ENCODE measurements at regions not wholly inside any gene's neighbourhood (a gene's known extent, or its start where the extent isn't known, plus 50 kb on each side); places are given as distances from the start of the nearest gene placed in this dataset.

- no peak for DNase-seq
Measured at GRCh38 chr19:29093553-29093908, 119.4 kb downstream of the UQCRFS1 start.

DNA sequence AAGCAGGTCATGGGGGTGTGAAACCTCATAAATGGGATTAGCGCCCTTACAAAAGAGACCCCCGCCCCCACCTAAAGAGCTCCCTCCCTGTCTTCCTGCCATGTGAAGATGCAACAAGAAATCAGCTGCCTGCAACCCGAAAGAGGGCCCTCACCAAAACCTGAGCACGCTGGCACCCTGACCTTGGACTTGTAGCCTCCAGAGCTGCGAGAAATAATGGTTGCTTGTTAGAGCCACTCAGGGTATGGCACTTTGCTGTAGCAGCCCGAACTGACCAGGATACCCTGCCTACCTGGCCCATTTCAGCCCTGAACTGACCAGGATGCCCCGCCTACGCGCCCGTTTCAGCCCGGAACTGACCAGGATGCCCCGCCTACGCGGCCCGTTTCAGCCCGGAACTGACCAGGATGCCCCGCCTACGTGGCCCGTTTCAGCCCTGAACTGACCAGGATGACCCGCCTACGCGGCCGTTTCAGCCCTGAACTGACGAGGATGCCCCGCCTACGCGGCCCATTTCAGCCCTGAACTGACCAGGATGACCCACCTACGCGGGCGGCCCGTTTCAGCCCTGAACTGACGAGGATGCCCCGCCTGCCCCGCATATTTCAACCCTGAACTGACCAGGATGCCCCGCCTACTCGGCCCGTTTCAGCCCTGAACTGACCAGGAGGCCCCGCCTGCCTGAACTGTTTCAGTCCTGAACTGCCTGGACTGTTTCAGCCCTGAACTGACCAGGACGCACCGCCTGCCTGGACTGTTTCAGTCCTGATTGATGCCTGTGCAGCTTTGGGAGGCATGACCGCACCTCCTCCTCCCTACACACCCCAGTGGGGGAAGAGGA lies 120.0 kb downstream of the UQCRFS1 start:
- DNase-seq, result no peak

DNA sequence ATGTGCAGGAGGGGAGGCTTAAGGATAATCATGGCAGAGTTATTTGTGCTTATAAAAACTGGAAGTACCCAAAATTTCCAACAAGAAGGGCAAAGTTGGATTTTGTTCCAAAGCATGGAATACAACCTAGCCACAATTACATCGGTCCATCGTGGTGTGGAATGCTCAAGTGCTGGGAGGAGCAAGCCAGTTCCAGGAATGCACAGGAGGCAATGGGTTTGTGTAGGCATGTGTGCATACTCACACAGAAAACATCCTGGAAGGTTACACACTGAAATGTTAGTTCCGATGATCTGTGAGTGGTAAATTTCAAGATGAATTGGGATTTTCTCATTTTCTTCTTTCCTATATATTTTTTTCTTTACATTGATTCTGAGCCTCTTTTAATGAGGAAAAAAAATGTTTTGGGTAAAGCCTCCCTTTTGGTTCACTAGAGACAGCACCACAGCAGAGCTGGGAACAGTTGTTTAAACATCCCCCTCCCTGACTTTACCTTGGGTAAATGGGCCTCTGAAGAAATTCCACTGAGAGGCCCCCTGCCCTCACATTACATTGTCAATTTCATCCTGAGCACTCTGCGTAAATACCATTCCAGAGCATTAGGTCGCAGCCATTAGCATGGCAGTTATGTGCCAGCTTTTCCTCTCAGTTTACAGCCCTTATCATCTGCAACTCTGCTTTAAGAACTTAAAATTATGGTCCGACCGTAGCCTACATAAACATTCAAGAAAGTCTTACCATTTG lies 122.0 kb downstream of the UQCRFS1 start:
- DNase-seq, result no peak

- DNase-seq, result no peak
Measured at GRCh38 chr19:29089315-29089870, 123.6 kb downstream of the UQCRFS1 start.

GRCh38 chr19:29088761-29089160 lies 124.2 kb downstream of the UQCRFS1 start:
- no peak for DNase-seq

DNA sequence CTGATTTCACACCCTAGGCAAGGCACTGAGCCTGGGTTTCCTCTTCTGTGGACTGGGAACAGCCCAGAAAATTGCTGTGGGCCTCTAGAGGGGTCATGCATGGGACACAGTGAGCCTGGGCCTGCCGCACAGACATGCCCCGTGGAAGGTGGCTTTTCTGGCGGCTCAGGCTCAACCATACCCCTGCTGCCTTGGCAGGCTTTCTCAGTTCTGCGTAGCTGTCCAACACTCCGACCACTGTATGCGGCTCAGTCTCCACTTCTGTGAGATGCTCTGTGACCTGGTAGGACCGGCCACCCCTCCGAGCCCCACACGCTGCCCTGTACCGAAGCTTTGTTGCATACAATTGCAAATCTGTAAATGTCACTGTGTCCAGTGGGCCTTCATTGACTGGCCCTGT lies 126.3 kb downstream of the UQCRFS1 start:
- no peak for DNase-seq

DNA sequence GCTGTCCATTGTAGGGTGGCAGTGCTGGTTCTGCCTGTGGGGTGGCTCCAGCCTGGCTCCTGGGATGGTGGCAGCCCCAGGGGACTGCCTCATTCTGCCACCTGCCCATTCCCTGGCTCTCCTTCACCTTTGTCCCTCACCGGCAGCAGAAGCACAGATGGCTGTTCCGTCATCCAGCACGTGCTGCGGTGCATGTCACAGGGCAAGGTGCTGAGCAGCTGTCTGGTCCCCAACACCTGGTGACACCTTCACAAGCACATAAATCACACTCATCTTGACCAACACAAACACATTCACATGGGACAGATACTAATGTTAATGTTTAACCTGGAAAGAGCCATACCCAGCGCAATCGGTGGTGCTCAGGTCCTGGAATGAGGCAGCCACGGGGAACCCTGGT lies 126.8 kb downstream of the UQCRFS1 start:
- DNase-seq, result no peak

GRCh38 chr19:29085630-29086029 lies 127.3 kb downstream of the UQCRFS1 start:
- no peak for DNase-seq

GRCh38 chr19:29085206-29085605 lies 127.7 kb downstream of the UQCRFS1 start:
- no peak for DNase-seq

- peak; percentile 13 for DNase-seq
Measured at GRCh38 chr19:29084266-29084665, 128.7 kb downstream of the UQCRFS1 start.

GRCh38 chr19:29083863-29084262 lies 129.1 kb downstream of the UQCRFS1 start:
- DNase-seq, result no peak

DNA sequence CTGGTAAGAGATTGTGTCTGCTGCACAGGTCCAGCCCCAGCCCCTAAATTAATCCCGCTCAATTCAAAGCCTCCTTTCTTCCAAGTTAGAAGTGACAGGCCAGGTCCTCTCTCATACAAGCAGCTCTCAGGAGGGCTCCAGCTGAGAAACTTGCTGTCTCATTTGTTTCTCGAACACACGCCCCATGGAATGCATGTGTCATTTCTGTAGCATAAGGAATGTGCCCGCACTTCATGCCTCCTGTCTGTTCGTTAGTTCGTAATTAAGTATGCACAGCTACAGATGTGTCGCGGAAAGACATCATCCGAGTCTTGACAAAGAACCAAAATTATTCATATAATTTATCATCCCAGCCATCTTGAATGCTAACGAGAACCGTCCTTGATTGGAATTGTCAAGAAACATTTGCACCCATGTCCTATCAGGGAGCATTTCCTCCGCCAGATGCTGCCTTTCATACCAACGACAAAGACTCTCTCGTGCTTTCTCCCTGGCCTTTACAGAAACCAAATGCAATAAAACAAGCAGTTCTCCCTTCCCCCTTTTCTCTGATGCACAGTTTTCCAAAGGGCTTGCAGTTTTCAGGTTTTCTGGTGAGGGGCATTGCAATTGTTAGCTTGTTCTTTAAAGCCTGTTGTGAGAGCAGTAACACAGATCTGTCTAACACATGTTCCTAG lies 133.5 kb downstream of the UQCRFS1 start:
- no peak for DNase-seq

- no peak for DNase-seq
Measured at GRCh38 chr19:29076963-29077362, 136.0 kb downstream of the UQCRFS1 start.

DNA sequence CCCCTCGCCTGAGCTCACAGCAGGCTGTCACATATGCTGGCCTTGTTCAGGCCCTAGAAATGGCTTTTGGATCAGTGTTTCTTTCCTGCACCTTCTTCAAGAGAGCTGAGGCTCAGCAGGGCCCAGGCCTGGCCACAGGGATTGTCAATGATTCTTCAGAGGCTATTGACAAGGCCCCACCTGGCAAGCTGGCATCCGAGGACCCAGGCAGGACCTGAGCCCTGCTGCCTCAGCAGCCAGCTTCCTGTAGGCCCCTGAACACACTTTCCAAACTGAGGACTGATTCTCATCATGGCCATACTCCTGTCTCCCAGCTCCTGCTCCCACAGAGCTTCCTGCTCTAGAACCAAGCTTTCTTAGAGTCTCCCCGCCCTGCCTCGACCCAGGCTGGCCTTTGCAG lies 136.8 kb downstream of the UQCRFS1 start:
- DNase-seq, result no peak

DNA sequence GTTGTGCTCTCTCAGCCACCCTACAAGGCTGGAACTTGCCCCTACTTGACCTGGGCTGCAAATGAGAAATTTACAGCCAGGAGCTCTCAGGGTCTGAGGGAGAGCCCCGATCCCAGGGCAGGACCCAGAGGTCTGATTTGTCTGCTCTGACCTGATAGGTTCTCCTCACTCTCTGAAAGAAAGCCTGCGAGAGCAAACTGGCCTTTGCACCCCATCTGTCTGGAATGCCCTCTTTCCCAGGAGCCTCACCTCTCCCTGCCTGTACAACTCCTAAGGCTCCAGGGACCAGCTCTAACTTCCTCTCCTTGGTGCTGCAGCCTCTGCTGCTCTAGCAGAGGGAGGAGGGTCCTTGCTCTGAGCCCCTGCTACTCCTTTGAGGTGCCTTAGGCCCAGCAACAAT lies 137.8 kb downstream of the UQCRFS1 start:
- DNase-seq, result no peak

DNA sequence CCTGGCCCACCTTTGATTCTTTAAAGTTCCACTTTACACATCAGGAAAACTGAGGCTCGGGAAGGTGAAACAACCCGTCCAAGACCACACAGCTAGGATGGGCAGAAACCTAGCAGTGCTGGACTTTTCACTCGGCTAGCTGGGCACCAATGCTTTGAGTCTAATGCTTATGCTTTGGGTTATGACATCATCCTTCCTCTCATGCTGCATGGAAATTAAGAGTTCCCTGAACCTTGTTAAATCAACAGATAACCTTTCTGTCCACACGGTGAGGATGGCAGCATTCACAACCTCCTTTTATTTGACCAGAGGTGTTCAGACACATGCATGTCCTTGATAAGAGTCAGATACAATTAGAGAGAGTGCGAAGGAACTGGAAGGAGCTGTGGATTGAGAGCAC lies 138.4 kb downstream of the UQCRFS1 start:
- DNase-seq, result no peak

DNA sequence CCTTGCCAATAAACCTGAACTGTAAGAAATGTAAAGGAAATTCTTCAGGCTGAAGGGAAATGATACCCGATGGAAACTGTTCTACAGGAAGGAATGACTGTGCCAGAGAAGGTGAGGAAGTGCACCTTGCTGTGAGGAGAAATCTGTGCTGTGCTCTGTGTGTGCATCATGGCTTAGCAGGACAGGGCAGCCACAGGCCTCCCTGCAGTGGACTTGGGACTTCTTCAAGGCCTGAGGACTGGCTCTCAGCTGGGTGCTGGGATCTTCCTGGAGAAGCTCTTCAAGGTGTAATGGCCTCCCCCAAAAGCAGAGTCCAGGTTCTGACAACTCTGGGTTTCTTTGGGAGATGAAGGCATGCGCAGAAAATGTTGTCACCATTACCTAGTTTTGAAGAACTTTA lies 145.1 kb downstream of the UQCRFS1 start:
- no peak for DNase-seq

DNA sequence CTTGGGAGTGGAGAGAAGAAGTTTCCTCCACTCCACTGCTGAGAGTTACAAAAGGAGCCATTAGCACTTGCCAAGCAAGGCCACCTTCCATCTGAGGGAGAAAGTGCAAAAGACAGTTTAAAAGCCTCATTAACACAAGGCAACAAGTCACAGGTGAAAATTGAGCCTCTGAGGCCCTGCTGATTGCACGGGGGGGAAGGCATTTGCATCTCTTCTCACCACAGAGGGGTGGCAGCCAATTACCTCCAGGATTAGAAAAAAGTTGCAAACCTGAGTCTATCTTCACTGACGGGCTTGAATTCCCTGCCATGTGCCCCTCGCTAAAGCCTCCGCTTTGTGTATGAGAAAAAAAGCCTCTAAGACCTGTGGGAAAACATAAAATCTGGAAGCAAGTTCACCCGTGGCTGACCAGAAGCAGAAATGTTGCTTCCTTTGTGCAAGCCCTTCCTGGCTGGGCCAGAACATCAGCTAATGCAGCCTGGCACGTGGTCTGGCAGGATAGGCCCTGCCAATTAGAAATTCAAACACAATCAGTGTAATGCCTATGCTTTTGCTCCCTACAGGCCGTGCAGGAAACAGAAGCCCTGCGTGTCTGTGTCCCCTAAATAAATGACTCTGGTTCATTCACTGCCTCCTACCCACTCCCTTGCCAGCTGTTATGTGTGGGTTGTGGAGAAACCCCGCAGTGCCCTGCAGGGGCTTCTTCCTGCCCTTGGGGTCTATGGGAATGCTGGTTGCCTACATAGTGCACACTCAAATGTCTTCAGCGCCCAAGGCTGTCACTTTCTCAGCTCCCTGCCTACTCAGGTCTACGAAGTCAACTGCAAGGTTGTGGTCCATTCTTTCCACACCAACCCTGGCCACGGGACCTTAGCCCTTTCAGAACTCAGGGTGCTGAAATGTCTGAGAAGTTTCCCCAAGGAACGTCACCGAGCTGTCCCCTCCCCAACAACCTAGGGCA lies 150.2 kb downstream of the UQCRFS1 start:
- no peak for DNase-seq

DNA sequence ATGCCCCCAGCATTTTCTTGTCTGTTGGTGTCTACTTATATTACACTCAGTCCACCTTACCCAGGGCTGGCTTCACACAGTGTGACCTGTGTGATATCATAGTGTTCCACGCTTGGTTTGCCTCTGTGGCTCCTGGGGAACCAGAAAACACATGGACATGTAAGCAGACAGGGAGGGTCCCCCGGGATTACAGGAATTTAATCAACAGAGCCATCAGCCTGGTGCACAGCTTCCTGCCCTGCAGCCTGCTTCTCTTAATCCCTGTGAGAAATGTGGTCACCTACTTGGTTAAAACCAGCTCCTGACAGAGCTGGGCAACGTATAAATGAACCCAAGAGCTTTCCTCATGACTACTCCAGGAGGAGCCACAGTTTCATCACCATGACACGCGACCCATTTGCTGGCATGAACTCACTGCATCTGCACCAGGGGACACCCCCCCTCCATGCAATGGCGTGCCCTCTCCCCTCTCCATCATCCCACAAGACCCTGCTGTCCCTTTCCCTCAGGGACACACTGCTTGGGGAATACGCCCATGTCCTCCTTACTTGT lies 152.1 kb downstream of the UQCRFS1 start:
- no peak for DNase-seq

GRCh38 chr19:29056535-29056934 lies 156.4 kb downstream of the UQCRFS1 start:
- DNase-seq, result no peak

GRCh38 chr19:29054886-29055675 lies 157.9 kb downstream of the UQCRFS1 start:
- no peak for DNase-seq

All from hematopoietic multipotent progenitor cell treated with erythropoietin and hydrocortisone succinate and interleukin-3 and kit ligand, for 6 days (in vitro differentiated cells).